GM19324 (cell line): ENCODE measurements at regions not wholly inside any gene's neighbourhood (a gene's known extent, or its start where the extent isn't known, plus 50 kb on each side); places are given as distances from the start of the nearest gene placed in this dataset.
"Not testable (repeated sequence)": the region's sequence is repeated elsewhere in the genome, so short reads cannot be mapped to it uniquely, and the experiment has no call there.

Experiments
- ATAC-seq: cut with Tn5 transposase; IDR thresholded peaks from one replicate; pipeline ENCODE4 v1.9.1; 2021; ENCODE audit warnings: mild to moderate bottlenecking, moderate library complexity; ENCODE audit not compliant: unreplicated experiment, low FRiP score

- no peak for ATAC-seq
Measured at GRCh38 chr7:130845581-130846085, 111.6 kb upstream of the KLF14 start.

DNA sequence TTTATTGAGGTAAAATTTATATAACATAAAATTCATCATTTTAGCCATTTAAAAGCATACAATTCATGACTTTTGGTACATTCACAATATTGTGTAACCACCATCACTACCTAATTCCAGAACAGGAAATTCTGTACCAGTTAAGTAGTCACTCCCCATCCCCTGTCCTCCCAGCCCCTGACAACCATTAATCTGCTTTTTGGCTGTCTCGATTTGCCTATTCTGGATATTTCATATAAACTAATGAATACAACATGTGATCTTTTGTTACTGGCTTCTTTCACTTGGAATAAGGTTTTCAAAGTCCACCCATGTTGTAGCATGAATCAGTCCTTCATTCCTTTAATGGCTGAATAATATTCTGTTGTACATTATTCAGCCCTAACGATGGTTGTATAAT, 115.6 kb upstream of the KLF14 start:
- ATAC-seq: no peak

DNA sequence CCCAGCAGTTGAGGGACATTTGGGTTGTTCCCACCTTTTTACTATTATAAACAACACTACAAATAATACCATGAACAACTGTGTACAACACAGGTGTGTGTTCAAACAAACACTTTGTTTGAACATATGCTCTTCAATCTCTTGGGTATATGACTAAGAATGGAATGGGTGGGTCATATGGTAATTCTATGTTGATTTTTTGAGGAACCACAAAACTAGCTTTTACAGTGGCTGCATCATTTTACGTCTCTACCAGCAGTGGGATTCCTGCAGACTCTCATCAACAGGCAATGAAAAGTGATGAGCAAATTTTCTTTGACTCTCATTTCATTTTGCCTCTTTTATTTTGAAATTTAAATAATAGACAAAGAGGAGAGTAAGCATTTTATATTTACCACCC, 116.9 kb upstream of the KLF14 start:
- ATAC-seq: no peak

- no peak for ATAC-seq
Measured at GRCh38 chr7:130852867-130853266, 118.9 kb upstream of the KLF14 start.

DNA sequence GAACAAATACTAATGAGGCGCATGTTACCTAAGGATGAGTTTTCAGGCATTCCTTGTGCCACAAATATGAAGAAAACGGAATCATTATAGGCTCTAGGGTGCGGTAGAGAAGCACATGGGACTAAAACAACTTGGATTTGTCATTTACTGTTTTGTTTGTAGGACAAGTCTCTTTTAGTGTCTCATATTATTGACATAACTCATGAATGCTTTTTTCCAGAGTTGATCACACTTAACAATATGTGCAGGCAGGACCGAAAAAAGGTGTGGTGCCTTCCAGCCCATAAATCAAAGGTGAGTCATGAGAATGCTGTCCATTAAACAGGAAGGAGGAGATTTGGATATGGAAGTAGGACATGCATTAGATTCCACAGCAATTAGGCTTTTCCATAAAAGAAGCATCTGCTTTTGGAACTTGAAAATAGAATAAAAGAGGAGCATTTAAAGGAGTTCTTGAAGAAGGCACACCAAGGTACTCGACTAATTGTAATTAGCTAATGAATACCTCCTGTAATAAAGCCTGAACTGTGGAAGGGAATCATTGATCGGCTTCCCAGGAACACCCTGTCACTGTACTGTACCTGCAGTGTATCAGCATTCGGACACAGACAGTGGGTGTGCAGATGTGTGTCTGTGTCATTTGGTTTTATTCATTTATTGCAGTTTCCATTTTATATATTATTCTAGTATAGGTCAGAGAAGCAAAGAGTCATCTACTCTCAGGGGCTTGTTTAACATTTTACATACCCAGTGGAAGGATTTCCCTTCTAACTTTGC, 119.7 kb upstream of the KLF14 start:
- ATAC-seq: no peak

DNA sequence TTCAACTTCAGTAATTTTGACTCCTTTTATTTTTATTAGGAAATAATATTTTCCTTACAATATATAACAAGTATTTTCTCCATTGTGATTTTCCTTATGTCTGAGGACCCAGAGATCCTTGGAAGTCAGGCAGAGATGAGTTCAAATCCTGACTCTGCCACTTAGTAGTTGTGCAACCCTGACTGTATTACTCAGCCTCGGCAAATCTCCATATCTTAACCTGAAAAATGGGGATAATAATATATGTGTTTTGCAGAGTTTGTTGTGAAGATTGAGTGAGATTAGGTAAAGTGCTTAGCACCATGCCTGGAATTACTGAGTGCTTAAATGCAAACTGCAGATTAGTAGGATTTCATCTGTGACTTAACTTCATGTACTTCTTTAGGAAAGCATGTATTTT, 120.5 kb upstream of the KLF14 start:
- ATAC-seq: no peak

- ATAC-seq: no peak
Measured at GRCh38 chr7:130856866-130857265, 122.9 kb upstream of the KLF14 start.

DNA sequence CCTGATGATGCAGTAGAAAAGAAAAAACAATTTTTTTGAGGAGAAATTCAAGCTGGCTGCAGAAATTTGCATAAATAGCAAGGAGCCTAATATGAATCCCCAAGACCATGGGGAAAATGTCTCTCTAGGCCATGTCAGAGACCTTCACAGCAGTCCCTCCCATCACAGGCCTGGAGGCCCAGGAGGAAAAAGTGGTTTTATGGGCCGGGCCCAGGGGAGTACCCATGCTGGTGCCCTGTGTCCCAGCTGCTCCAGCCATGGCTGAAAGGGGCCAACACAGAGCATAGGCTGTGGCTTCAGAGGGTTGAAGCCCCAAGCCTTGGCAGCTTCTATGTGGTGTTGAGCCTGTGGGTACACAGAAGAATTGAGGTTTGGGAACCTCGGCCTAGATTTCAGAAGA, 126.8 kb upstream of the KLF14 start:
- ATAC-seq: not testable (repeated sequence)

GRCh38 chr7:130865408-130866236, 131.6 kb upstream of the KLF14 start:
- no peak for ATAC-seq

DNA sequence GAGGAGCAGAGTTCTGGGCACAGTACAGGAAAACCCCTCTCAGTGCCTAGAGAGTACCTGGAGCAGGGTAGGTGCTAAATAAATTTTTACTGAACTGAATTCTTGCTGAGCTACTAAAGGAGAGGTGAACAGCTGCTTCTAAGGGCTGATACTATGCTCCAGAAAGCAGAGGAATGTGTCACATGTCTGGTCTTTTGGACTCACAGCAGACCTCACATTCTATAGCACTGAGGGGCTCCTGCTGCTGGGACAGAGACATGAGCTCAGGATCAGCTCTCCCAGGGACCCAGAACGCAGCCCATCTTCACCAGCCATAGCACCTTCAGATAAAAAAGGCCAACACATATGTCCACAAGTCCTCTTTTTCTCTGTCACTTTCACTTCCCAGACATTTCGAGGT, 133.0 kb upstream of the KLF14 start:
- ATAC-seq: no peak

GRCh38 chr7:130867581-130868136, 133.7 kb upstream of the KLF14 start:
- no peak for ATAC-seq

- ATAC-seq: no peak
Measured at GRCh38 chr7:130868139-130868538, 134.1 kb upstream of the KLF14 start.

- ATAC-seq: no peak
Measured at GRCh38 chr7:130869918-130870317, 135.9 kb upstream of the KLF14 start.

GRCh38 chr7:130872341-130872740, 138.3 kb upstream of the KLF14 start:
- ATAC-seq: no peak

- ATAC-seq: no peak
Measured at GRCh38 chr7:130872756-130873448, 138.9 kb upstream of the KLF14 start.

DNA sequence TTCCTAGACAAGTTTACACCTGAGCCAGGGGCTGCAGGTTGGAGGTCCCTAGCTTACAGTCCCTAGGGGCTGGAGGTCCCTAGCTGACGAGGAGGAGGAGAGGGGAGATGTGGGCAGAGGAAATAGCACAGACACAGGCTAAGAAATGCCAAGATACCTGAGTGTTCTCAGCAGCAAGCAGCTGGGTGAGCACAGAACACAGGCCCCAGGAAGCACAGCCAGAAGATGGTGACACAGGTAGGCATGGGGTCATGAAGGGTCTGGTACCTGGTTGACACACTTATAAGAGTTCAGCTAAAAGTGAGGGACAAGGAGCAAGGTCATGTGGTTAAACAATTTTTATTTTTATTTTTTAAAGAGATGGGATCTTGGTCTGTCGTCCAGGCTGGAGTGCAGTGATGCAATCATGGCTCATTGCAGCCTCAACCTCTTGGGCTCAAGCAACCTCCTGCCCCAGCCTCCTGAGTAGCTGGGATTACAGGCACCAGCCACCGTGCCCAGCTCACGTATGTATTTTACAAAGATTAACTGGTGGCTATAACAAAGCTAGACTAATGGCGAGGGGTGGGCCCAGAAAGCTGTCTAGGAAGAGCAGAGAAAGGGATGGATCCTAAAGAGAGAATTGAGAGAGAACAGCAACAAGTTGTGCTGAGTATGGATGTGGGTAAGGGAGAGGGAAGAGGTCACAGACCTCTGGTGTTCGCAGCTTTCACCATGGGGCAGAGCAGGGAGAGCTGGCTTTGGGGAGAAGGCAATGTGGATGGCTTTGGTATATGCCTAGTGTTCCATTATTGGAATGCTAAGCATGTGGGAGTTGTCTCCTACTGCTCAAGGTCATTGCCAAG, 140.3 kb upstream of the KLF14 start:
- ATAC-seq: no peak

DNA sequence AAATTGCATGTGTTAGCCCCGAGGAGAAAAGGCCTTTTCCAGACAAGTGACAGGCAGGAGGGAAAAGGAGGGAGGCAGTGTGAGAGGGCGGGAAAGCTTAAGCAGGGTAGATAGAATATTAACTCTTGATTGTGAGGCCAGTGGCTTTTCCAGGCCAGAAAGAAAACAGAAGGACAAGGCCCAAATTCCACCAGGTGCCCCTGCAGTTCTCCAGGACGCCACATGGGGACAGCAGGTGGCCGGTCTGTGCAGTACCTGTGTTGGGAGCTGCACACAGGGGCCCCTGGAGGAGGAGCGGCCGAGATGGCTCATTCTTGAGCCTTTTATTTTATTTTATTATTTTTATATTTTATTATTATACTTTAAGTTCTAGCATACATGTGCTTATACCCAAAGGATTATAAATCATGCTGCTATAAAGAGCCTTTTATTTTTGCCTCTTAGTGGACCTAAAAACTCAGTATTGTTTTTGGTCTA, 141.3 kb upstream of the KLF14 start:
- ATAC-seq: no peak

DNA sequence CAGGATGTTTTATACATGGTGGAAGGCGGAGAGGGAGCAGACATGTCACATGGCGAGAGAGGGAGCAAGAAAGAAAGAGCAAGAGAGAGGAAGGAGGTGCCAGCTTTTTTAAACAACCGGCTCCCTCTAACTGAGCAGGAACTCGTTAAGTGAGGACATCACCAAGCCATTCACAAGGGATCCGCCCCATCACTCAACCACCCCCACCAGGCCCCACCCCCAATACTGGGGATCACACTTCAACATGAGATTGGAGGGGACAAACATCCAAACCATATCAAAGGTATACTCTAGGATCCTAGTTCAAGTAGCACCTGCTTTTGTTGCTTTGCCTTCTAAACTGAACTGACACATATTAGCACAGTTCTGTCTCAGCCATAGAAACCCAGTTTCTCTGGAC, 141.9 kb upstream of the KLF14 start:
- ATAC-seq: no peak

DNA sequence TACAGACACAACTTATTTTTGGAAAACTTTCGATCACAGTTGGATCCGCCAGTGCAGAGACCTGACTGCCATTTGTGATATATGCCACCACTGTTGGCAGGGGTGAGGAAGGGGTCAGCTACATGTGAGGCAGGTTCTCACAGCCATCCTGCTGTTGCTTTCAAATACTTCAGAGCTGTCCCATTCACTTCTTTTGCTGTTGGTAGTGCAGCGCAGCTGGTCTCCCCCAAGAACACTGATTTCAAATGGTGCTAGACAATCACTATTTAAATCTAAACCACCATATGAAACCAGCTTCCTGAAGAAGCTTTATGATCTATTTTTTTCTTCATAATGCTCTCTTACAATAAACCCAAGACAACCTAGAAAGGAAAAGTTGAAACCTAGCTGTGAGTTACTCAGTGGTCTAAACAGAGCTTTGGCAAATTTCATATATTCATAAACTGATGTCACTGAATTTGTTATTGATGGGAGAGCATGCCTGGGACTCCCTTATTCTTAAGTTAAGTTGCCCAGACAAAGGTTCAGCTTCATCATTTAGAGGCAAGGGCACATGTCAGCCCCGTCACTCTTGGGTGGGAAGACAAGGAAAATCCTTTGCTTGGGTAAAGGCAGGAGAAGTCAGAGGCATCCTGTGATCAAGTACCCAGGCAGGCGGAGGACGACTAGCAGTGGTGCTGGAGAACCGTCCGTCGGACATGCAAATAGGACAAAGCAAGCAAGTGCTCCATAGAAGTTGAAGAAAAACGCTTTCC, 143.4 kb upstream of the KLF14 start:
- no peak for ATAC-seq
